Upper lobe of left lung (tissue), 4 donors: ENCODE measurements at regions not wholly inside any gene's neighbourhood (a gene's known extent, or its start where the extent isn't known, plus 50 kb on each side); places are given as distances from the start of the nearest gene placed in this dataset.

Experiments
- EP300 ChIP-seq, 4 donors: sonication (generic); formaldehyde crosslinking; IDR thresholded peaks; one replicate each; pipeline ENCODE4 v1.5.1; 2017; ENCODE audit warnings: antibody characterized with exemption in 4 of 4, control low read depth in 2 of 4
- POLR2A ChIP-seq, 4 donors: fragments of 450-650 bp; IDR thresholded peaks; one replicate each; pipeline ENCODE4 v1.5.1; 2016 to 2017; ENCODE audit warnings: antibody characterized with exemption in 4 of 4, mild to moderate bottlenecking in 2 of 4
- POLR2AphosphoS5 ChIP-seq, 2 donors: sonication (generic); formaldehyde crosslinking; IDR thresholded peaks; one replicate each; pipeline ENCODE4 v1.5.1; 2017; ENCODE audit warnings: antibody characterized with exemption in 2 of 2
- TF ChIP-seq, protein P1 (sequence below), 6 experiments: fragments of 450-650 bp in 4 of 6; fragments of 200-600 bp in 2 of 6; sonication (generic) in 2 of 6; IDR thresholded peaks; one replicate each; pipeline ENCODE4 v1.5.1; 2016 to 2019; ENCODE audit warnings: antibody characterized with exemption in 6 of 6

DNA sequence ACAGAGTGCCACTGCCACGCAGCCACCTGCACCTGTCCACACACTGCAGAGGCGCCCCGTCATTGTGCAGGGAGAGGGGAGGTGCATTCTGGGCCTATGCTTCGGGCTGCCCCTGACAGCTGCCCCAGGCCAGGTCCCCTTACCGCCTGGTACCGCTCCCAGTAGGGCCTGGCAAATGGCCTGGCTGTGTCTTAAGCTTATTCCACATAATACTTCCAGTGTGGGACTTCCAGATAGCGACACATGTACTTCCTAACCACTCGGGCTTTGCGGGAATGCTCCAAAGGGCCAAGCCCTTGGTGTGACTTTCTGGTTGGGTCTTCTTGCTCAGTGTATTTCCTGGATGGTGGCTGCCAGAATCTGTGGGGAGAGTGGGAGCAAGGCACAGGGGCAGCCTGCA lies 254.3 kb upstream of the CHRNA7 start:
- TF ChIP-seq, protein P1, sequence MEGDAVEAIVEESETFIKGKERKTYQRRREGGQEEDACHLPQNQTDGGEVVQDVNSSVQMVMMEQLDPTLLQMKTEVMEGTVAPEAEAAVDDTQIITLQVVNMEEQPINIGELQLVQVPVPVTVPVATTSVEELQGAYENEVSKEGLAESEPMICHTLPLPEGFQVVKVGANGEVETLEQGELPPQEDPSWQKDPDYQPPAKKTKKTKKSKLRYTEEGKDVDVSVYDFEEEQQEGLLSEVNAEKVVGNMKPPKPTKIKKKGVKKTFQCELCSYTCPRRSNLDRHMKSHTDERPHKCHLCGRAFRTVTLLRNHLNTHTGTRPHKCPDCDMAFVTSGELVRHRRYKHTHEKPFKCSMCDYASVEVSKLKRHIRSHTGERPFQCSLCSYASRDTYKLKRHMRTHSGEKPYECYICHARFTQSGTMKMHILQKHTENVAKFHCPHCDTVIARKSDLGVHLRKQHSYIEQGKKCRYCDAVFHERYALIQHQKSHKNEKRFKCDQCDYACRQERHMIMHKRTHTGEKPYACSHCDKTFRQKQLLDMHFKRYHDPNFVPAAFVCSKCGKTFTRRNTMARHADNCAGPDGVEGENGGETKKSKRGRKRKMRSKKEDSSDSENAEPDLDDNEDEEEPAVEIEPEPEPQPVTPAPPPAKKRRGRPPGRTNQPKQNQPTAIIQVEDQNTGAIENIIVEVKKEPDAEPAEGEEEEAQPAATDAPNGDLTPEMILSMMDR (IDR thresholded peaks at IDR 0.05): no peak
- no peak for TF ChIP-seq POLR2A (IDR thresholded peaks at IDR 0.05)
- TF ChIP-seq POLR2AphosphoS5 (IDR thresholded peaks at IDR 0.05): no peak
- TF ChIP-seq EP300 (IDR thresholded peaks at IDR 0.05): no peak
